ENCODE measurements at regions not wholly inside any gene's neighbourhood (a gene's known extent, or its start where the extent isn't known, plus 50 kb on each side); places are given as distances from the start of the nearest gene placed in this dataset.

DNA sequence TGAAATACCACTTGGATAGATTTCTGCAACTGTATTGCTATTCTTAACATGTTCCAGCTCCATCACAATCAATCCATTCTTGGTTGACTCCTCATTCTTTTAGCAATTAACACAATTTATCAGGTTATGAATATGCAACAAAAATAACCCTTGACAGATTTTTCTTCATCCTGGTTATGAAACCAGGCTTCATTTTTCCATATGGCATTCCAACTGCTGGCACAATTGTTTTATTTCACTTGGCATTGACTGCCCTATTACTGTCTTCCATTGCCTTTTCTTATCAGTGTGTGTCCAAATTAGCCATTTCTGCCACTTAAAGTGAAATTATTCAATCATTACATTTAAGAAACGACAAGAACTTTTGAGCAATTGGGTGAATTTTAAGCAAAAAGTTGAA is 388.8 kb upstream of the EPHA5 start:
- Mint-ChIP-seq H3K36me3 (ENCODE audit: low read depth) (peaks cover 4% of the 10 kb centered on the region; the same call in 1 of the 2 replicates), H3K27me3 (ENCODE audit: insufficient read depth) (no peaks in the 10 kb centered on the region), H3K4me1 (ENCODE audit: low read depth) (peaks cover 28% of the 10 kb centered on the region), H3K27ac (no peak overlapping the region), H3K4me3 (no peak overlapping the region), H3K9me3 (no peaks in the 10 kb centered on the region)
- TF ChIP-seq, protein P1, sequence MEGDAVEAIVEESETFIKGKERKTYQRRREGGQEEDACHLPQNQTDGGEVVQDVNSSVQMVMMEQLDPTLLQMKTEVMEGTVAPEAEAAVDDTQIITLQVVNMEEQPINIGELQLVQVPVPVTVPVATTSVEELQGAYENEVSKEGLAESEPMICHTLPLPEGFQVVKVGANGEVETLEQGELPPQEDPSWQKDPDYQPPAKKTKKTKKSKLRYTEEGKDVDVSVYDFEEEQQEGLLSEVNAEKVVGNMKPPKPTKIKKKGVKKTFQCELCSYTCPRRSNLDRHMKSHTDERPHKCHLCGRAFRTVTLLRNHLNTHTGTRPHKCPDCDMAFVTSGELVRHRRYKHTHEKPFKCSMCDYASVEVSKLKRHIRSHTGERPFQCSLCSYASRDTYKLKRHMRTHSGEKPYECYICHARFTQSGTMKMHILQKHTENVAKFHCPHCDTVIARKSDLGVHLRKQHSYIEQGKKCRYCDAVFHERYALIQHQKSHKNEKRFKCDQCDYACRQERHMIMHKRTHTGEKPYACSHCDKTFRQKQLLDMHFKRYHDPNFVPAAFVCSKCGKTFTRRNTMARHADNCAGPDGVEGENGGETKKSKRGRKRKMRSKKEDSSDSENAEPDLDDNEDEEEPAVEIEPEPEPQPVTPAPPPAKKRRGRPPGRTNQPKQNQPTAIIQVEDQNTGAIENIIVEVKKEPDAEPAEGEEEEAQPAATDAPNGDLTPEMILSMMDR (IDR thresholded peaks at IDR 0.05) = no peak
- DNase-seq = no peak

DNA sequence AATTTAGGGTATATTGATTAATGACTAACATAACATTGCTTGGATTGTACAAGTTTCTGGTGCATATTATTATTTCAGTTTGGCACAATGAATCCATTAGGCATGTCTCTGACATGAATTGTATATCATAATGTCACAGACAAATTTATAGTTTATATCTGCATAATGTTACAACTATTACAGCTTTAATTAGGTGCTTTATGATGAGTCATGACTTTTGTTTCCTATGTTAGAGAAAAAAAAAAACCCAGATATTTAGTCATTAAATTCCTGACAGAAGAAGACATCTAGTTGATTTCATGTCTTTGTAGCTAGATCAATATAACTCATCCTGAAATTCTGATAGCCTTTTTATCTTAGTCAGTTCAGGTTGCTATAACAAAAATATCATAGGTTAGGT is 385.7 kb upstream of the EPHA5 start:
- Mint-ChIP-seq H3K27ac (no peak overlapping the region), H3K36me3 (ENCODE audit: low read depth) (peaks cover 4% of the 10 kb centered on the region; the same call in 1 of the 2 replicates), H3K9me3 (no peaks in the 10 kb centered on the region), H3K4me1 (ENCODE audit: low read depth) (peaks cover 7% of the 10 kb centered on the region), H3K27me3 (ENCODE audit: insufficient read depth) (no peaks in the 10 kb centered on the region), H3K4me3 (no peak overlapping the region)
- TF ChIP-seq, protein P1 (IDR thresholded peaks at IDR 0.05) = no peak
- DNase-seq = no peak

DNA sequence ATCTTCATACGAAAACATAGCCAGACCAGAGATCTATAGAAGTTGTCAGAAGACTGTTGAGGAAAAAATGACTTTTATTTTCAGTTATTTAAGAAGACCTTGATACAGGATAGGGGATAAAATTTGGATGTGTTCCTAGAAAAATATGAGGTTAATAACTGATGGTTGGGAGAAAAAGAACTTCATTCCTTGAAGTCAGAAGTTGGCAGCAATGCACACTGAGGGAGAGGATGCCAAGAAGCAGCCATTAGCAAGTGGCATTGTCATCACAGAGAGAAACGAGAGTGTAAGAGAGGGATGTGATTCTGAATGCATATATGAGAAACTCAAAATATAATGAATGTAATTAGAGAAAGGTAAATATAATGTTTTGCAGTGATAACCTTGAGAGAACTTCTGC is 382.1 kb upstream of the EPHA5 start:
- Mint-ChIP-seq H3K27me3 (ENCODE audit: insufficient read depth) (no peaks in the 10 kb centered on the region), H3K9me3 (no peaks in the 10 kb centered on the region; the same call in 1 of the 2 replicates)
- DNase-seq = no peak

DNA sequence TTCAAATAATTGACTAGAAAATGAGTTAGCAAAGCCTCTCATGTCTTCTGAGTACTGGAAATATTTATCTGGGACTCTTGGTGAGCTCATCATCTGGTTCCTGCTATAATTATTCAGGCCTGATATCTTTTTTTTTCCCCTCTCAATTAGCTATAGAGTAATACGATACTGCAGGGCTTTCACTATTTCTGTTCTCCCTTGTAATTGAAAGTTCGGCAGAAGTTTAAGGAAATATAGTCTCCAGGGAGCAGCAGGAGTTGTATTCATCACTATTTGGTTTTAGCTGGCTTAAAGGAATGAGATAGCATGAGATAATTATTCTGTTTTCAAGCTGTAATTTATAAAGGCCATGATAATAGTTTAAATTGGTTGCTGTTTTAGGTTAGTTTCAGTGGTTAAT is 378.6 kb upstream of the EPHA5 start:
- Mint-ChIP-seq H3K27me3 (ENCODE audit: insufficient read depth) (peaks cover 2% of the 10 kb centered on the region; the same call in 1 of the 2 replicates), H3K4me3 (no peak overlapping the region), H3K9me3 (no peaks in the 10 kb centered on the region; the same call in 1 of the 2 replicates), H3K4me1 (ENCODE audit: low read depth) (no peaks in the 10 kb centered on the region; the same call in 1 of the 2 replicates), H3K36me3 (ENCODE audit: low read depth) (peaks cover 4% of the 10 kb centered on the region), H3K27ac (no peak overlapping the region)
- no peak for DNase-seq
- TF ChIP-seq, protein P1 (IDR thresholded peaks at IDR 0.05) = no peak

More for the DNA sequence above, 382.1 kb upstream of the EPHA5 start:
- TF ChIP-seq, protein P1 (IDR thresholded peaks at IDR 0.05) = no peak
- Mint-ChIP-seq H3K4me1 (ENCODE audit: low read depth) (no peaks in the 10 kb centered on the region; the same call in 1 of the 2 replicates), H3K36me3 (ENCODE audit: low read depth) (peaks cover 4% of the 10 kb centered on the region), H3K27ac (no peak overlapping the region), H3K4me3 (no peak overlapping the region)

DNA sequence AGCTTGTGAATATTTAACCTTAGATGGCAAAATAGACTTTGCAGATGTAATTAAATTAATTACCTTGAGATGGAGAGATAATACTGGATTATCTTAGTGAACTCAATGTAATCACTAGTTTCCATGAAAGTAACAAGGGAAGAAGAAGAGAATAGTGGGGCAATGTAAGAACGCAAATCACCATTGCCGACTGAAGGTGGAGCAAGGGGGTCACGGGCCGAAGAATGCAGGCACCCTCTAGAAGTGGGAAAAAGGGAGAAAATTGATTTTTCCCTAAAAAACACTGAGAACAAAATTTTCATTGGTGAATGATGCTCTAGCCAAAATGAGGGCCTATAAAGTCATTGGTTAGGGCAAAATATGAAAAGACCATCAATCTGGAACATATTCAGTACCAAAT is 375.6 kb upstream of the EPHA5 start:
- Mint-ChIP-seq H3K36me3 (ENCODE audit: low read depth) (peaks cover 4% of the 10 kb centered on the region), H3K4me3 (no peak overlapping the region), H3K9me3 (peaks cover 5% of the 10 kb centered on the region), H3K4me1 (ENCODE audit: low read depth) (no peaks in the 10 kb centered on the region), H3K27ac (no peak overlapping the region), H3K27me3 (ENCODE audit: insufficient read depth) (peaks cover 2% of the 10 kb centered on the region; the same call in 1 of the 2 replicates)
- TF ChIP-seq, protein P1 (IDR thresholded peaks at IDR 0.05) = no peak
- DNase-seq = no peak

DNA sequence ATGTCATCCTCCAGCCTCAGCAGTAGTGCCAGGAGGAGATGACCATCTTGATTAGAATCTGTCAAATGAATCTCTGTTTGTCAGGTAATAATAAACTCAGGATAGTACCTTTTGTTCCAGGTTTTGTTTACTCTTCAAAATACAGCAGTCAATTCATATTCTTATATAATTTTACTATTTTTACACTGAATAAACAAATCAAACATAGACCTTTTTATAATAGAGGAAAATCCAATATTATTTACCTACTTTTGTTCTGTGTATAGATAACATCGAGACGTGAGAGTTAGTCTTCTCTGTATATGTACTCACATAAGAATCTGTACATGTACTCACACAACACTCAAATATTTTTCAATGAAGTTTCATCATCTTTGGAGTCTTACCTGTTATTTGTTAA is 365.4 kb upstream of the EPHA5 start:
- no peak overlapping the region for H3K4me3 Mint-ChIP-seq
- H3K27me3 Mint-ChIP-seq (ENCODE audit: insufficient read depth) = no peaks in the 10 kb centered on the region
- H3K27ac Mint-ChIP-seq = no peak overlapping the region
- DNase-seq = no peak
- no peaks in the 10 kb centered on the region; the same call in 1 of the 2 replicates for H3K36me3 Mint-ChIP-seq (ENCODE audit: low read depth)
- TF ChIP-seq, protein P1 (IDR thresholded peaks at IDR 0.05) = no peak
- peaks cover 8% of the 10 kb centered on the region for H3K9me3 Mint-ChIP-seq
- H3K4me1 Mint-ChIP-seq (ENCODE audit: low read depth) = peaks cover 8% of the 10 kb centered on the region; the same call in 1 of the 2 replicates
